ENCODE measurements at regions not wholly inside any gene's neighbourhood (a gene's known extent, or its start where the extent isn't known, plus 50 kb on each side); places are given as distances from the start of the nearest gene placed in this dataset.

DNA sequence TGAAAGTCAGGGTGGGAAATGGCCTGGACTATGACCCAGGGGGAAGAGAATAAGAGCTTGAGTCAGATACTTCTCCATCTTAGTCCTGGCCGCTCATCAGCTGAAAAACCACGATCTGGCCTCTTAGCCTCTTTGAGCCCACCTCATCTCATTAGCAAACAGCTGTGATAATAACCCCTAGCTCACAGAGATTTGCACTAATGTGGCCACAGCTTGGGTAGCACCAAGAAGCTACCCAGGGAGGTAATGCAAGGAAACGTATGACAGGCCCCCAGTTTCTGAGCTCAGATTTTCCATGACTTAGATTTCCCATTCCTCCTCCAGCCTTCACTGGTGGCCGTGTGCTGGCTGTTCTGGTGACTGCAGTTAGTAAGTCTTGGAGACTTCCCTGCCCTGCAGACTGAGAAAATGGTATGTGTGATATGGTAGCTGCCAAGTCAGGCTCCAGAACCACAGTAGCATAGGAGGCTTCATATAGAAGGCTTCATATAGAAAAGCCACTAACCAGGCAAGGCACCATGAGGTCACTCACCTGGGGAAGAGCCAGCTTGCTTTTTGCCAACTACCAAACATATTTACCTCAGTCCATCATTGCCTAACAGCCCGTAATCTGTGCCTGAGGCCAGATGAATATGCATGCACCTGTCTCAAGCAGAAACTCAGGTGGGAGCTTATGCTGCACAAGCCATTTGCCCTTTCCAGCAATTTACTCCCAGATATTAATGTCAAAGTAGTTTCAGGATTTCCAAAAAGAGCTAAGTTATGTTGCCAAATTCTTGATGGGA lies 51.4 kb upstream of the GABRE start (continued):
- TF ChIP-seq SIN3A (conservative IDR thresholded peaks at IDR 0.05 in 1 of 2, IDR thresholded peaks at IDR 0.05 in 1 of 2; ENCODE audit: low read depth in 1 of 2, low read length in 2 of 2) (no peak), JUN (IDR thresholded peaks at IDR 0.05; ENCODE audit: low read depth, low read length) (no peak), RBBP5 (IDR thresholded peaks at IDR 0.05; ENCODE audit: borderline replicate concordance, low read depth, low read length) (no peak)
